GM18867 (cell line): ENCODE measurements at regions not wholly inside any gene's neighbourhood (a gene's known extent, or its start where the extent isn't known, plus 50 kb on each side); places are given as distances from the start of the nearest gene placed in this dataset.

Experiments used
- ATAC-seq: cut with Tn5 transposase; IDR thresholded peaks from one replicate; pipeline ENCODE4 v1.9.1; 2021; ENCODE audit warnings: mild to moderate bottlenecking, moderate library complexity; ENCODE audit not compliant: unreplicated experiment

DNA sequence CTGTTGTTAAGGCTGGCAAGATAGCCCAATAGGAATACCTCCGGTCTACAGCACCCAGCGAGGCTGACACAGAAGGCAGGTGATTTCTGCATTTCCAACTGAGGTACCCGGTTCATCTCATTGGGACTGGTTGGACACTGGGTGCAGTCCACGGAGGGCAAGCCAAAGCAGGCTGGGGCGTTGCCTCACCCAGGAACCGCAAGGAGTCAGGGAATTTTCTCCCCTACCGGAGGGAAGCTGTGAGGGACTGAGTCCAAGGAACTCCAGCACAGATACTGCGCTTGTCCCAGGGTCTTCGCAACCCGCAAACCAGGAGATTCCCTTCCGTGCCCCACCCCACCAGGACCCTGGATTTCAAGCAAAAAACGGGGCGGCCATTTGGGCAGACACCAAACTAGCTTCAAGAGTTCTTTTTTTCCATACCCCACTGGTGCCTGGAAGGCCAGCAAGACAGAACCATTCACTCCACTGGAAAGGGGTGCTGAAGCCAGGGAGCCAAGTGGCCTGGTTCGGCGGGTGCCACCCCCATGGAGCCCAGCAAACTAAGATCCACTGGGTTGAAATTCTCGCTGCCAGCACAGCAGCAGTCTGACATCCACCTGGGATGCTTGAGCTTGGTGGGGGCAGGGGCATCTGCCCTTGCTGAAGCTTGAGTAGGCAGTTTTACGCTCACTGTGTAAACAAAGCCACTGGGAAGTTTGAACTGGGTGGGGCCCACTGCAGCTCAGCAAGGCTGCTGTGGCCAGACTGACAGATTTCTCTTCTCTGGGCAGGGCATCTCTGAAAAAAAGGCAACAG lies 647.2 kb downstream of the BNC2 start:
- ATAC-seq, result no peak

DNA sequence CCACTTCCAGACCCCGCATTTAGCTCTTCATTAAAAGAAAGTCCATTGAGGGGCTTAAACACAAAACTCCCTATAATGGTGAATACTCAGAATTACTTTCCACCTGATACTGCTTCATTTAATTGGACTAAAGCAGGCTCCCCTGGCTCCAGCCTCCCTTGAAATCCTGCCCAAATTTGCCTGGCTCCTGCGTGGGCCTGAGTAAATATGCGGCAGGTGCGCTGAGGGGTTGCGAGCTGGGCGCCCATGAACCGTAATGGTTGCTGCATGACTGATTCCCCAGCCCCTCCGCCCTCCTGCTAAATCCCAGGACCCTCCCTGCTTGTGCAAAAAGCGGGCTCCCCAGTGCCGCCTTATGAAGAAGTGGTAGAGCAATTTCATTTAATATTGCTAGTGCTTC lies 639.7 kb downstream of the BNC2 start:
- no peak for ATAC-seq

- ATAC-seq, result no peak
Observed at GRCh38 chr9:16236311-16236710, 634.2 kb downstream of the BNC2 start.

- ATAC-seq, result no peak
Observed at GRCh38 chr9:16236882-16237281, 633.6 kb downstream of the BNC2 start.

GRCh38 chr9:16238623-16239138 lies 631.8 kb downstream of the BNC2 start:
- ATAC-seq, result no peak

DNA sequence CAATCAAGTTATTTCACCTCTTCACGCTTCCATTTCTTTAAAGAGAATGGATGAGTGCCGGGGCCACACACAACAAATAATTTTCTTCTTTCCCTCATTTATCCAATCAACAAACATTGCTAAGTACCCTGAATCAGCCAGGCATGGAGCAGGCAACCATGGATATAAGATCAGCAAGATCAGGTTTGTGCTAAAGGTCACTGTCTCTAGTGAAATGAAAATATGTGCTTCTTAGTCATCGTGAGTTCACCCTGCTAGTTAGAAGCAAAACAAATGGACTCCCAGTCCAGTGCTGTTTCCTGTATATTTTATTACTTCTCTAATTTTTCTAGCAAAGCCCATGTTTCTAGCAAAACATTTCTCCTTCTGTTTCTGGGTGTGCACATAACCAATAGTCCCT lies 629.2 kb downstream of the BNC2 start:
- no peak for ATAC-seq

DNA sequence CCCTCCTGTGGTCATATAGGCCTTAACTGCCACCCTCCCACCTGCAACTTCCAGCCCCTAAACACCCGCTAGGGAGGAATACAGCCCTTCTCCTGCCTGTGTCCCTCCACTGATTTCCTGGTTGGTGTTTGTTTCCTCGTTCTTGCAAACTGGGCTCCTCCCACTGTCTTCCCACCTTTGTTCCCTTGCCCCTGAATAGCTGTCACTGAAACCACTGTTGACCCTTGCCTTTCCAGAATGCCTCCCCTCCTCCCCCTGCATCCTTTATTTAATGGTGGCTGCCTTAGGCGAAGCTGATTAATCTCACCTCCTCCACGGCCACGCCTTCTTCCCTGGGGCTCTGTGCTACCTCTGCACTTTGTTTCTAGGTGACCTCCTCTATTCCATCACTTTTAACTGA lies 626.7 kb downstream of the BNC2 start:
- ATAC-seq, result no peak

DNA sequence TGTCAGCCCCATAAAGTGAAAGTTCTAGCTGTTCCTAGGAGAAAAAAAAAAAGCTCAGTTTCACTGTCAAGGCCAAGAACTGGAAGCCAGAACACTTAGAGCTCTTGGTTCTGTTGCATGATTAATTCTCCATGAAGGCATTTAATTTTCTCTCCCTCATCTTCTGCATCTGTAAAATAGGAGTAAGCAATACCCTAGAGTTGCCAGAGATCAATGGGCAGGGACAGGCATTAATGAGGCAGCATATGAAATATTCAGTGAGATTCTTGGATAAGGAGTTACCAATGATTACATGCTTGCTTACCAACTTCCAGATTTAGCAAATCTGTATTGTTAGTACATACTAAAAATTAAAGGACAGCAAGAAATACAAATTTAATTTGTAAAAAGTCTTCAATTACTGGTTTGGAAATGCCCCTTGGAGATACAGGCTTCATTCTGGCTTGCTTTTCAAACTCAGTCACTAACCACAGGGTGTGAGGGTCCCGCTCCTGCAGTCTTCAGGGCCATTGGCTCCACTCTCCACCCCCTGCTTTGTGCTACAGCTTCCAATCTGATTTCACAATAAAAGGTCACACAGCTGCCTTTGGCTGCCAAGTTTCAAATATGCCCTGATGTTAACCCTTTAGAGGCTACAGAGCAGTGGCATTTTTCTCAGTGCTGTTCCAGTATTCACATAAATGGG lies 624.6 kb downstream of the BNC2 start:
- ATAC-seq, result no peak

- no peak for ATAC-seq
Observed at GRCh38 chr9:16246785-16247184, 623.7 kb downstream of the BNC2 start.

DNA sequence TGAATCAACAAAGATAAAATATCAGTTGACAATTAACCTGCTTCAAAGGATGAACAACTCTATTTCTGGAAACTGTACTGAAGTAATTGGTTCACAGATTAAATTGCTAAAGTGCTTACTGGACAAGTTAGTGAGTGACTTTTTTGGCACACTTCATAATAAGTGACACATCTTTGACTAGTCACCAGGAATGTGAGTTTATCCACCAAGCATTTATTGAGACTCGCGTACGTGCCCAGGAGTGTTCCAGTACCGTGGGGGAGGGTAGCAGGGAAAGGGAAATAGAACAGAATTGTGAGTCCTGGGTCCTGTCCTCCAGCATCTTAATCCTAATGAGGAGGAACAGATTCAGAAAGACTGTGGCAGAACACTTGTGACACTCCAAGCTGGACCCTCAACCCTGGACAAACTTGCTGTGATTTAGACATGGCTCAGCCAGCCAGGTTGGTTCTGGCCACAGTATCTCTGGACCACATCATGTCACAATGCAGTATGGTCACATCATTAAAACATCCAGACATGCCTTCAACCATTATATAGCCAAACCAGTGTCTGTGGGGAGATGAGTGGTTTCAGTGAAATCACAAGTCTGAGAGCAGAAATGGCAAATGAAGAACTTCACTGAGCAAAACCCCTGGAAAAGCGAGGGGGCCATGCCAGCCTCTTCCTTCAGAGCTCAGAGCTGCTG lies 623.1 kb downstream of the BNC2 start:
- ATAC-seq, result no peak

DNA sequence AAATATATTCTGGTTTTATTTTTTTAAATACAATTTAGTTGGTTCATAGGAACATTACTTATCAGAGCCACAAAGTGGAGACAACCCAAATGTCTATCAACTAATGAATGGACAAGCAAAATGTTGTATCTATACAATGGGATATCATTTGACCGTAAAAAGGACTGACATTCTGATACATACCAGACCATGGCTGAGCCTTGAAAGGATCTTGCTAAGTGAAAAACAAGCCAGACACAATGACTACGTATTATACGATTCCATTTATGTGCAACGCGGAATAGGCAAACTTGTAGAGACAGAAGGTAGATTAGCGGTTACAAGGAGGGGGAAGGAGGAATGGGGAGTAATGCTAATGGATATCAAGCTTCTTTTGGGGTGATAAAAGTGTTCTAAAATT lies 621.6 kb downstream of the BNC2 start:
- ATAC-seq, result no peak

- ATAC-seq, result no peak
Observed at GRCh38 chr9:16252616-16253015, 617.9 kb downstream of the BNC2 start.

GRCh38 chr9:16254674-16255073 lies 615.8 kb downstream of the BNC2 start:
- no peak for ATAC-seq

- ATAC-seq, result no peak
Observed at GRCh38 chr9:16255217-16255616, 615.3 kb downstream of the BNC2 start.

- no peak for ATAC-seq
Observed at GRCh38 chr9:16257604-16258003, 612.9 kb downstream of the BNC2 start.

DNA sequence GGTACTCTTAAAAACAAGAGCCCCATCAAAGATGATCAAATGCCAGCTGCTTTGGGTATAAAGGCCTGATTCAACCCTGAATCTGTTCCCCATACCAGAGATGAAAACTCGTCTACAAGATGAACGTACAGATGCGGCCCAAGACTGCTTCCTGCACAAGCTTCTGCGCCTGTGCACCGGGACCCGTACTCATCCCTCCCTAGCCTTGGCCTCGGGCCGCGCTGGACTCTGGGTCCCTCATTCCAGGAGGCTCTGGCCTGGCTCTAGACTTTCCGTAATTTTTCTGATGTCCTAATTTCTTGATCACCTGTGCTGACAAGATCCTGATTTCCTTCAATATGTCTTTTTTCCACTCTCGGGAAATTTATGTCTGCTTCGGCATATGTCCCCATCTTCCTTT lies 612.3 kb downstream of the BNC2 start:
- no peak for ATAC-seq

- ATAC-seq, result no peak
Observed at GRCh38 chr9:16258708-16259107, 611.8 kb downstream of the BNC2 start.

- ATAC-seq, result no peak
Observed at GRCh38 chr9:16262477-16263261, 607.8 kb downstream of the BNC2 start.

DNA sequence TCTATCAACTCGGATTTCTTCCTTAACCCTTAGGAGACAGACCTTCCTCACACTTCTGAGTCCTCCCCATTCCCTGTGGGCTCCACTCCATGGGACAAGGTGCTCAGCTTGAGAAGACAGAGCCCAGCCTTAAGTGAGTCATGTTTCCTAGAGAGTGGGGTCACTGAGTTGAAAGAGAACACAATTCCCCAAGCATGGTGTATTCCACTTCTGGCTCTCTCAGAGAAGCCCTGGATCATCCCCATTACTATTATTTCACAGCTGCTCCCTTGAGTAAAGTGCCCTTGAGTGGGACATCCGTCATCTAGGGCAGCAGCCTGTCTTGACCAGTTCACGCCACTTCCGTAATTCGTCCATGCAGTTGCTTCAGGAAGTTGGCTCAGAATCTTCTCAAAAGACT lies 604.8 kb downstream of the BNC2 start:
- no peak for ATAC-seq

GRCh38 chr9:16266648-16267276 lies 603.7 kb downstream of the BNC2 start:
- ATAC-seq, result no peak
